ENCODE measurements at regions not wholly inside any gene's neighbourhood (a gene's known extent, or its start where the extent isn't known, plus 50 kb on each side); places are given as distances from the start of the nearest gene placed in this dataset.

GRCh38 chr13:30526612-30527495 lies 61.1 kb upstream of the HMGB1 start:
- no peaks in the 10 kb centered on the region for H3K79me2 ChIP-seq (ENCODE audit: low read depth)
- H3K9me2 ChIP-seq (ENCODE audit: insufficient read depth) = no peaks in the 10 kb centered on the region; the same call in 1 of the 2 replicates
- no peak overlapping the region for H3K4me3 ChIP-seq
- H3K27ac ChIP-seq = no peak overlapping the region
- no peak for DNase-seq
- H4K20me1 ChIP-seq (ENCODE audit: insufficient read depth) = no peaks in the 10 kb centered on the region
- H3K9me3 ChIP-seq (ENCODE audit: insufficient read depth, low read depth) = no peaks in the 10 kb centered on the region
- no TSS peak for BruUV-seq (replicated peaks)
- POLR2A ChIA-PET (ENCODE audit: unreplicated experiment) = interaction anchor here (0.5 kb wide), 1 partner anchor 131 kb away, joined by 3 read pairs; no protein-coding TSS in a partner anchor
- H3K27me3 ChIP-seq (ENCODE audit: insufficient read depth, low read depth) = no peaks in the 10 kb centered on the region
- no peaks in the 10 kb centered on the region for H3K36me3 ChIP-seq (ENCODE audit: low read depth)
- H3K4me1 ChIP-seq (replicated peaks; ENCODE audit: insufficient read depth) = no peaks in the 10 kb centered on the region
- no peak for TF ChIP-seq CTCF (conservative IDR thresholded peaks at IDR 0.05)
- no peak for TF ChIP-seq EZH2 (IDR thresholded peaks at IDR 0.05; ENCODE audit: low read depth)
- H3K4me2 ChIP-seq = no peak overlapping the region
- no peaks in the 10 kb centered on the region for H3F3A ChIP-seq (ENCODE audit: insufficient read depth, low read depth)
- H2AFZ ChIP-seq = no peak overlapping the region
- intact Hi-C loops (cut with micrococcal nuclease; ENCODE audit: unreplicated experiment) = no loop called here
- CTCF ChIA-PET = no interaction called here

DNA sequence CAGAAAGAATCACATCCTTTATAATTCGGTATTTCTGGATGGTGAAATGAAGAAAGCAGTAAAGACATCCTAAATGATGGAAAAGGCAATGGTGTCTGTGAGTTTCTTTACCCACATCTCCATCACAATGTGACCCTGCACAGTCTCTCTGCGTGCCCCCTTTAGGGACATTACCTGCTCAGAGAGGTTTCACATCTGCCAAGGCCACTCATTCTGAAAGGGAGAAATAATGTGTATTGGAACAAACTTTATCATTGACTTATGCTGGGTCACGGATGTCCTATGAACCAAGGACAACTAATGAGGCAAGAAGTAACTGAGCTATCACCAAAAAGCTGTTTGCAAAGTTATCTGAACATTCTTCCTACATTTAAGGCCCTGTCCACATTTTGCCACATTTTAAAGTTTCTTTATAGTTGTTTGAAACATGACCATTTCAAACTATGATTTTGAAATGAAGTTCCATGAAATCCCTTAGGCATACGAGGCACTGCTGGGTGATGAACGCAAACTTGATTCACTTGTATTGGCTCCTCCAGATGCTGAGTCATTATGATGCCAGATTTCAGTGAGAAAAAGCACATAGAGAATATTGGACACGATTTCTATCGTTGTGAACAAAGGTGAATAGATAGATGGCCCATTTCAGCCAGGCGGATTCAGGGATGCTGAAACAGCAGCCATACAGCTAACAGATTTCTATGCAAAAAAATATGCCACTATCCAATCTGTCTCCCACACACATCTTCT lies 63.5 kb upstream of the HMGB1 start:
- H3K9me2 ChIP-seq (ENCODE audit: insufficient read depth) = no peaks in the 10 kb centered on the region; the same call in 1 of the 2 replicates
- no peaks in the 10 kb centered on the region for H3K27me3 ChIP-seq (ENCODE audit: insufficient read depth, low read depth)
- POLR2A ChIA-PET (ENCODE audit: unreplicated experiment) = no interaction called here
- no peak for DNase-seq
- H3K9me3 ChIP-seq (ENCODE audit: insufficient read depth, low read depth) = no peaks in the 10 kb centered on the region
- no peaks in the 10 kb centered on the region for H3F3A ChIP-seq (ENCODE audit: insufficient read depth, low read depth)
- no peaks in the 10 kb centered on the region for H4K20me1 ChIP-seq (ENCODE audit: insufficient read depth)
- no peak overlapping the region for H3K4me3 ChIP-seq
- intact Hi-C loops (cut with micrococcal nuclease; ENCODE audit: unreplicated experiment) = no loop called here
- H3K36me3 ChIP-seq (ENCODE audit: low read depth) = no peaks in the 10 kb centered on the region
- TF ChIP-seq EZH2 (IDR thresholded peaks at IDR 0.05; ENCODE audit: low read depth) (no peak), CTCF (conservative IDR thresholded peaks at IDR 0.05) (no peak)
- no peak overlapping the region for H3K27ac ChIP-seq
- H3K79me2 ChIP-seq (ENCODE audit: low read depth) = no peaks in the 10 kb centered on the region
- H3K4me2 ChIP-seq = no peak overlapping the region
- H2AFZ ChIP-seq = no peak overlapping the region
- no peaks in the 10 kb centered on the region for H3K4me1 ChIP-seq (replicated peaks; ENCODE audit: insufficient read depth)
- CTCF ChIA-PET = no interaction called here
- no TSS peak for BruUV-seq (replicated peaks)

GRCh38 chr13:30535046-30535445 lies 69.3 kb upstream of the HMGB1 start:
- no TSS peak for BruUV-seq (replicated peaks)
- no peaks in the 10 kb centered on the region for H3K4me1 ChIP-seq (replicated peaks; ENCODE audit: insufficient read depth)

More at GRCh38 chr13:30535046-30535445, 69.3 kb upstream of the HMGB1 start:
- no peak overlapping the region for H3K4me3 ChIP-seq
- CTCF ChIA-PET = no interaction called here
- no peaks in the 10 kb centered on the region for H3K79me2 ChIP-seq (ENCODE audit: low read depth)
- no peaks in the 10 kb centered on the region for H4K20me1 ChIP-seq (ENCODE audit: insufficient read depth)
- no peak for TF ChIP-seq CTCF (conservative IDR thresholded peaks at IDR 0.05)
- no peak for TF ChIP-seq EZH2 (IDR thresholded peaks at IDR 0.05; ENCODE audit: low read depth)
- H2AFZ ChIP-seq = no peak overlapping the region
- H3K36me3 ChIP-seq (ENCODE audit: low read depth) = no peaks in the 10 kb centered on the region
- POLR2A ChIA-PET (ENCODE audit: unreplicated experiment) = no interaction called here
- intact Hi-C loops (cut with micrococcal nuclease; ENCODE audit: unreplicated experiment) = no loop called here
- H3F3A ChIP-seq (ENCODE audit: insufficient read depth, low read depth) = no peaks in the 10 kb centered on the region
- H3K4me2 ChIP-seq = no peak overlapping the region
- H3K9me3 ChIP-seq (ENCODE audit: insufficient read depth, low read depth) = no peaks in the 10 kb centered on the region
- no peak for DNase-seq
- H3K27ac ChIP-seq = no peak overlapping the region
- H3K27me3 ChIP-seq (ENCODE audit: insufficient read depth, low read depth) = no peaks in the 10 kb centered on the region
- H3K9me2 ChIP-seq (ENCODE audit: insufficient read depth) = no peaks in the 10 kb centered on the region
